SK-N-MC (cell line): ENCODE measurements at regions not wholly inside any gene's neighbourhood (a gene's known extent, or its start where the extent isn't known, plus 50 kb on each side); places are given as distances from the start of the nearest gene placed in this dataset.

Experiments
- EZH2 ChIP-seq: fragments of 200-600 bp; sonication (generic); IDR thresholded peaks from one replicate; pipeline ENCODE4 v1.6.1; 2017; ENCODE audit warnings: antibody characterized with exemption
- POLR2AphosphoS5 ChIP-seq: IDR thresholded peaks from 2 replicates; pipeline ENCODE4 v1.6.1; 2012; ENCODE audit warnings: mild to moderate bottlenecking, low read depth, low read length, borderline replicate concordance

- no peak for TF ChIP-seq POLR2AphosphoS5
- TF ChIP-seq EZH2: no peak
Observed at GRCh38 chr5:67647772-67648171, 451.2 kb upstream of the CD180 start.
